Body of pancreas (tissue), 4 donors: ENCODE measurements at regions not wholly inside any gene's neighbourhood (a gene's known extent, or its start where the extent isn't known, plus 50 kb on each side); places are given as distances from the start of the nearest gene placed in this dataset.

Experiments
- POLR2A ChIP-seq, 3 donors: fragments of 450-650 bp; IDR thresholded peaks; one replicate each; pipeline ENCODE4 v1.6.1; 2016; ENCODE audit warnings: antibody characterized with exemption in 3 of 3, mild to moderate bottlenecking in 2 of 3
- TF ChIP-seq, protein P1 (sequence below), 7 experiments: fragments of 450-650 bp in 4 of 7; fragments of 200-600 bp in 3 of 7; sonication (generic) in 3 of 7; IDR thresholded peaks; one replicate each; pipeline ENCODE4 v1.5.1; 2016 to 2019; ENCODE audit warnings: antibody characterized with exemption in 7 of 7

- TF ChIP-seq, protein P1, sequence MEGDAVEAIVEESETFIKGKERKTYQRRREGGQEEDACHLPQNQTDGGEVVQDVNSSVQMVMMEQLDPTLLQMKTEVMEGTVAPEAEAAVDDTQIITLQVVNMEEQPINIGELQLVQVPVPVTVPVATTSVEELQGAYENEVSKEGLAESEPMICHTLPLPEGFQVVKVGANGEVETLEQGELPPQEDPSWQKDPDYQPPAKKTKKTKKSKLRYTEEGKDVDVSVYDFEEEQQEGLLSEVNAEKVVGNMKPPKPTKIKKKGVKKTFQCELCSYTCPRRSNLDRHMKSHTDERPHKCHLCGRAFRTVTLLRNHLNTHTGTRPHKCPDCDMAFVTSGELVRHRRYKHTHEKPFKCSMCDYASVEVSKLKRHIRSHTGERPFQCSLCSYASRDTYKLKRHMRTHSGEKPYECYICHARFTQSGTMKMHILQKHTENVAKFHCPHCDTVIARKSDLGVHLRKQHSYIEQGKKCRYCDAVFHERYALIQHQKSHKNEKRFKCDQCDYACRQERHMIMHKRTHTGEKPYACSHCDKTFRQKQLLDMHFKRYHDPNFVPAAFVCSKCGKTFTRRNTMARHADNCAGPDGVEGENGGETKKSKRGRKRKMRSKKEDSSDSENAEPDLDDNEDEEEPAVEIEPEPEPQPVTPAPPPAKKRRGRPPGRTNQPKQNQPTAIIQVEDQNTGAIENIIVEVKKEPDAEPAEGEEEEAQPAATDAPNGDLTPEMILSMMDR (IDR thresholded peaks at IDR 0.05) = no peak
- no peak for TF ChIP-seq POLR2A (IDR thresholded peaks at IDR 0.05)
Observed at GRCh38 chr10:108791030-108791429, 1132.3 kb downstream of the XPNPEP1 start.
